ENCODE measurements at regions not wholly inside any gene's neighbourhood (a gene's known extent, or its start where the extent isn't known, plus 50 kb on each side); places are given as distances from the start of the nearest gene placed in this dataset.

DNA sequence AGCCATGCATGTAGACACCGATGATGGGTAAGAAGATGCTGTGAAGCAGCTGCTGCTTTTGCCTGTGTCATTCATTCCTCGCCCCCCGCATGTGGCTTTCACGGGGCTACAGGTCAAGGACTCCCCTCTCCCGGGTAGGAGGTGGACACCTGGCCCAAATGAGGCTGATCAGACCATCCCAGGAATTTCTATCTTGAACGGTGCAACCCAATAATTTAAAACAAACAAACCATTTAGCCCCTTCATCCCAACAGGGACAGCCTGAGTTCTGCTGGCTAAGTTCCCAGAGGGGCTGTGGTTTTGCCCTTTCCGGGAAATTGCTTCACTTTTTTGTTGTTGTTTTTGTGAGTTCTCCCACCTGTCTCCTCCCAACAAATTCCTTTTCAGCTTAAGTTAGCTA, 137.7 kb upstream of the CDH5 start:
- H3K36me3 ChIP-seq = no peaks in the 10 kb centered on the region
- no peaks in the 10 kb centered on the region for H3K9me3 ChIP-seq
- no peaks in the 10 kb centered on the region for H3K4me1 ChIP-seq
- H3K4me3 ChIP-seq (replicated peaks in 1 of 3) = no peak overlapping the region
- WGBS, 2 donors = 52 to 62% methylated on average over 7 of the region's 7 CpGs
- intact Hi-C loops (cut with DNase I) = no loop called here
- TF ChIP-seq, protein P1, sequence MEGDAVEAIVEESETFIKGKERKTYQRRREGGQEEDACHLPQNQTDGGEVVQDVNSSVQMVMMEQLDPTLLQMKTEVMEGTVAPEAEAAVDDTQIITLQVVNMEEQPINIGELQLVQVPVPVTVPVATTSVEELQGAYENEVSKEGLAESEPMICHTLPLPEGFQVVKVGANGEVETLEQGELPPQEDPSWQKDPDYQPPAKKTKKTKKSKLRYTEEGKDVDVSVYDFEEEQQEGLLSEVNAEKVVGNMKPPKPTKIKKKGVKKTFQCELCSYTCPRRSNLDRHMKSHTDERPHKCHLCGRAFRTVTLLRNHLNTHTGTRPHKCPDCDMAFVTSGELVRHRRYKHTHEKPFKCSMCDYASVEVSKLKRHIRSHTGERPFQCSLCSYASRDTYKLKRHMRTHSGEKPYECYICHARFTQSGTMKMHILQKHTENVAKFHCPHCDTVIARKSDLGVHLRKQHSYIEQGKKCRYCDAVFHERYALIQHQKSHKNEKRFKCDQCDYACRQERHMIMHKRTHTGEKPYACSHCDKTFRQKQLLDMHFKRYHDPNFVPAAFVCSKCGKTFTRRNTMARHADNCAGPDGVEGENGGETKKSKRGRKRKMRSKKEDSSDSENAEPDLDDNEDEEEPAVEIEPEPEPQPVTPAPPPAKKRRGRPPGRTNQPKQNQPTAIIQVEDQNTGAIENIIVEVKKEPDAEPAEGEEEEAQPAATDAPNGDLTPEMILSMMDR (IDR thresholded peaks at IDR 0.05) = no peak
- no peak for TF ChIP-seq POLR2A (IDR thresholded peaks at IDR 0.05)
- no peaks in the 10 kb centered on the region for H3K27me3 ChIP-seq
- H3K27ac ChIP-seq = no peak overlapping the region
- no peak for DNase-seq

DNA sequence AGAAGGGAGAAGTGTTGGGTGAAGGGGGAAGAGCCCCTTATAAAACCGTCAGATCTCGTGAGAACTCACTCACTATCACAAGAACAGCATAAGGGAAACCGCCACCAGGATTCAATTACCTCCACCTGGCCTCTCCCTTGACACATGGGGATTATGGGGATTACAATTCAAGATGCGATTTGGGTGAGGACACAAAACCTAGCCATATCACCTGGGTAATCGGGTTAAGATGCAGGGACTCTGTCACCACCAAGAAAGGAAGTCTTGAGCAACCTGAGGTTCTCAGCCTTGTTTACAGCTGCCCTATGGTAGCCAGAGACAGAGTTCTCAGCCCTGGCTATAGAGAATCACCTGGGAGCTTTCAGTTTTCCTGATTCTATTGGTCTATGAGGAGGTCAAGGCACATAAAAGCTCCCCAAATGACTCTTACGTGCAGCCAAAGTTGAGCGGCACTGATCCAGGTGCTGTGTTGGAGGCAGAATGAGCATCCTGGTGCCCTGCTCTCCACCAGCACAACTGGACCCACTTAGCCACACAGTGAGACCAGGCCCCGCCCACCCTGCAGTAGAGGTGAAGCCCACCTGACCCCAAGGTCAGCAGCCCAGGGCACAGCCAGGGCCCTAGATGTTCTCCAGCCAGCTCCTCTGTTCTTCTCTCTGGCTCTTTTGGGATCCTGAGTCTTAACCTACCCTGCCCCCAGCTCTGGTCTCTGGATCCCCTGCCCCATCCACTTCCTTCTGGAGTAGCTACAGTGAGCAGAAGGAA, 138.5 kb upstream of the CDH5 start:
- WGBS, 2 donors = 88 to 94% methylated on average over 5 to 8 of the region's 8 CpGs
- Histone ChIP-seq H3K4me3 (replicated peaks in 1 of 3) (no peak overlapping the region), H3K9me3 (no peaks in the 10 kb centered on the region), H3K36me3 (no peaks in the 10 kb centered on the region), H3K27me3 (no peaks in the 10 kb centered on the region), H3K4me1 (no peaks in the 10 kb centered on the region), H3K27ac (no peak overlapping the region)
- no peak for TF ChIP-seq POLR2A (IDR thresholded peaks at IDR 0.05)
- TF ChIP-seq, protein P1 (IDR thresholded peaks at IDR 0.05) = no peak
- DNase-seq = no peak
- intact Hi-C loops (cut with DNase I) = no loop called here

DNA sequence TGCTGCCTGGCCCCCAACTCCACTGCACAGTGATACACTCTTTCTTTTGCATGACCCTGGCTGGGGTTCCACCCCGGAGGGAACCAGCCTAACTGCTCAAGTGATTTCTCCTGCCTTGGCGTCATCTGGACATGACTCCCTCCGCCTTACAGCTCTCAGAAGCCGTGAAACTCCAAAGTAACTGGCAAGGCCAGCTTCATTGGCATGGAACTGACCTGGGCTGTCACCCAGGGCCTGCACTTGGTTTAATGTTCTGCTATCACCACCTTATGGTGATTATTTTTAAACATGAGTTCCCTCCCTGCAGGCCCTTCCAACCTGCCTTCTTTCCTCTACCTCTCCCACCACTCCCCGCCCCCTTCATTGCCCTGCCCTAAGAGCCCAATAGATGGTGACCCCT, 139.7 kb upstream of the CDH5 start:
- no peak for DNase-seq
- no peaks in the 10 kb centered on the region for H3K4me1 ChIP-seq
- no peak overlapping the region for H3K4me3 ChIP-seq (replicated peaks in 1 of 3)
- H3K36me3 ChIP-seq = no peaks in the 10 kb centered on the region
- intact Hi-C loops (cut with DNase I) = no loop called here
- H3K27me3 ChIP-seq = no peaks in the 10 kb centered on the region
- TF ChIP-seq, protein P1 (IDR thresholded peaks at IDR 0.05) = no peak
- TF ChIP-seq POLR2A (IDR thresholded peaks at IDR 0.05) = no peak
- no peak overlapping the region for H3K27ac ChIP-seq
- WGBS, 2 donors = 76 to 91% methylated on average over 5 of the region's 5 CpGs
- no peaks in the 10 kb centered on the region for H3K9me3 ChIP-seq

DNA sequence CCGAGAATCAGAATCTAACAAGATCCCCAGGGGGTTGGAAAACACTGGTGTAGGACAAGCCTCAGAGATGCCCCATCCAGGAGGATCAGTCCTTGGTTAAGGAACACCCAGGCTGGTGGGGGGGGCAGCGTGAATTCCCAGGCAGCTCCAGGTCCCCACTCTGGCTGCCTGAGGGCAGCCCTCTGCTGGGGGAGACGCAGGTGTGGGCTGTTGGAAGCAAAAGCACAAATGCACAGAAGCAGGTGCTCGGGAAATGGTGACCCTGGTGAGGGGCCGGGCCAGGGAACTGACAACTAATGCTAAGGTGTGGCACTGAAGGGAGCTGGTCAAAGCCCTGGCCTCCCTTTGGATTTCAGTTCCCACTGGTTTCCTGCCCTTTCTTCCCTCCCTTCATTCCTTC, 140.8 kb upstream of the CDH5 start:
- 85 to 96% methylated on average over 5 of the region's 5 CpGs for WGBS, 2 donors
- no peak for DNase-seq

DNA sequence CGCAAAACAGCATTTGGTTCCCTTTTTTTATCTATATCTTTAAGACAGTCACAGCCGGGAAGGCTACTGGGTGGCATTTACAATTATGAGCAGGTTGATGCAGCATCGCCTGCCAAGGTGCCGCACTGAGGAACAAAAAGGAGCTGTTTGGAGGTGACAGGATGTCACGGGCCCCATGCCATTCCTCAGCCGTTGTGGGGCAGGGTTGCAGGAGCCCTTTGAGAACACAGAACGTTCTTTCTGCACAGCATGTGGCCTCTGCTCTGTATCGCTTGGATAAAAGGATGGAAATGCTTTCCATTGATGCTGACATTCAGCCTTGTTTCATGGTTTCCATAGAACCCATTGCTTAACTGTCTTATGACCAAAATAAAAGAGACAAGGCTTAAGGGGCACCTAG, 141.9 kb upstream of the CDH5 start:
- Histone ChIP-seq H3K4me3 (replicated peaks in 1 of 3) (no peak overlapping the region), H3K27me3 (no peaks in the 10 kb centered on the region), H3K27ac (no peak overlapping the region), H3K36me3 (no peaks in the 10 kb centered on the region), H3K9me3 (no peaks in the 10 kb centered on the region), H3K4me1 (no peaks in the 10 kb centered on the region)
- WGBS, 2 donors = 72 to 79% methylated on average over 8 of the region's 8 CpGs
- intact Hi-C loops (cut with DNase I) = no loop called here
- no peak for DNase-seq
- no peak for TF ChIP-seq POLR2A (IDR thresholded peaks at IDR 0.05)
- TF ChIP-seq, protein P1 (IDR thresholded peaks at IDR 0.05) = no peak

More for the DNA sequence above, 140.8 kb upstream of the CDH5 start:
- Histone ChIP-seq H3K4me3 (replicated peaks in 1 of 3) (no peak overlapping the region), H3K36me3 (no peaks in the 10 kb centered on the region), H3K27ac (no peak overlapping the region), H3K27me3 (no peaks in the 10 kb centered on the region), H3K9me3 (no peaks in the 10 kb centered on the region), H3K4me1 (no peaks in the 10 kb centered on the region)
- TF ChIP-seq, protein P1 (IDR thresholded peaks at IDR 0.05) = no peak
- no peak for TF ChIP-seq POLR2A (IDR thresholded peaks at IDR 0.05)
- intact Hi-C loops (cut with DNase I) = no loop called here
